ENCODE measurements at regions not wholly inside any gene's neighbourhood (a gene's known extent, or its start where the extent isn't known, plus 50 kb on each side); places are given as distances from the start of the nearest gene placed in this dataset.

- DNase-seq (ENCODE audit: low spot score) (peak; percentile 37), ATAC-seq (peak; percentile 73)
- no peaks in the 10 kb centered on the region for H3K79me2 ChIP-seq (replicated peaks; ENCODE audit: insufficient read depth)
- Mint-ChIP-seq H3K27ac (no peak overlapping the region), H3K4me3 (no peak overlapping the region), H3K9me3 (0 out of 3 replicates have a peak, but pooled peaks cover 2% of the 10 kb centered on the region), H3K4me1 (peaks cover 17% of the 10 kb centered on the region), H3K36me3 (ENCODE audit: low read depth) (no peaks in the 10 kb centered on the region), H3K27me3 (ENCODE audit: insufficient read depth, low read depth, poor library complexity) (no peaks in the 10 kb centered on the region)
- no peak overlapping the region for H3K4me2 ChIP-seq
- no peaks in the 10 kb centered on the region for H3K9me2 ChIP-seq (ENCODE audit: insufficient read depth)
- no peak overlapping the region for H3K4me3 ChIP-seq
- no peaks in the 10 kb centered on the region for H3F3A ChIP-seq (replicated peaks; ENCODE audit: low read depth)
- no peaks in the 10 kb centered on the region for H3K36me3 ChIP-seq (ENCODE audit: insufficient read depth)
- H2AFZ ChIP-seq: peak overlapping the region; percentile 28; the same call in 1 of the 2 replicates
- H3K27me3 ChIP-seq (ENCODE audit: insufficient read depth): no peaks in the 10 kb centered on the region
- no peaks in the 10 kb centered on the region for H4K20me1 ChIP-seq (replicated peaks; ENCODE audit: insufficient read depth)
- TF ChIP-seq EZH2 (IDR thresholded peaks at IDR 0.05; ENCODE audit: low read depth, unreplicated experiment): no peak
- TF ChIP-seq REST (IDR thresholded peaks at IDR 0.05; ENCODE audit: unreplicated experiment): no peak
- TF ChIP-seq ZNF462 (CRISPR knock-in tag; IDR thresholded peaks at IDR 0.05): no peak
- no peak for TF ChIP-seq POLR2AphosphoS5 (IDR thresholded peaks at IDR 0.05; ENCODE audit: low read depth)
- TF ChIP-seq STAT1 (IDR thresholded peaks at IDR 0.05; ENCODE audit: unreplicated experiment): no peak
- no peak for TF ChIP-seq ETS1 (IDR thresholded peaks at IDR 0.05)
- TF ChIP-seq JUNB (IDR thresholded peaks at IDR 0.05; ENCODE audit: unreplicated experiment): no peak
- no peak for TF ChIP-seq CTCF (conservative IDR thresholded peaks at IDR 0.05; ENCODE audit: low read depth in 2 of 2)
- TF ChIP-seq CREB1 (CRISPR knock-in tag; IDR thresholded peaks at IDR 0.05; ENCODE audit: low read depth): no peak
- no peak for TF ChIP-seq NANOG (IDR thresholded peaks at IDR 0.05; ENCODE audit: borderline replicate concordance)
- no peak for TF ChIP-seq ZNF114 (CRISPR knock-in tag; IDR thresholded peaks at IDR 0.05)
- no peak for TF ChIP-seq EZH2phosphoT487 (IDR thresholded peaks at IDR 0.05; ENCODE audit: unreplicated experiment)
- TF ChIP-seq ZNF331 (CRISPR knock-in tag; IDR thresholded peaks at IDR 0.05; ENCODE audit: low read depth): no peak
- H3K27ac ChIP-seq (ENCODE audit: low read depth): no peak overlapping the region
- H3K4me1 ChIP-seq (ENCODE audit: insufficient read depth): peaks cover 1% of the 10 kb centered on the region
These were observed 790.7 kb downstream of the TNS3 start for GRCh38 chr7:46791188-46791587.
